GM18508 (cell line): ENCODE measurements at regions not wholly inside any gene's neighbourhood (a gene's known extent, or its start where the extent isn't known, plus 50 kb on each side); places are given as distances from the start of the nearest gene placed in this dataset.

ENCODE experiments used
- ATAC-seq: cut with Tn5 transposase; IDR thresholded peaks from one replicate; pipeline ENCODE4 v1.9.1; 2021; ENCODE audit warnings: moderate number of reproducible peaks; ENCODE audit not compliant: insufficient read depth, unreplicated experiment

DNA sequence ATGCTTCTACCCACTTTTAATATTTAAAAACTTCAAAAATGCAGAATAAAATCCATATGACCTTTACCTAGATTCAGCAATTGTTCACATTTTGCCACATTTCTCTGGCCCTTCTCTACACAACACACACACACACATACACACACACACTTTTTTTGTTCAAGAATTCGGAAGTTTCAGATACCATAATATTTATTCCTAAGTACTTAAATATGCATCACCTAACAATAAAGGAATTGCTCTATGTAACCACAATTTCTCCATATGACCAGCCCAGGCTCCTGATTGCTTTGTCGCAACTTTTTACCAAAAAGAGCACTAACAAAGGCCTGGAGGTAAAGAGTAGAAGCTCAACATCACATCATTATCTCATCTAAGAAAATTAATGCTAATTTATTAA is 106.6 kb downstream of the FAS start:
- ATAC-seq, result no peak

- ATAC-seq, result no peak
These were observed 105.2 kb downstream of the FAS start for GRCh38 chr10:89095701-89096391.

GRCh38 chr10:89093728-89094127 is 103.1 kb downstream of the FAS start:
- ATAC-seq, result no peak

DNA sequence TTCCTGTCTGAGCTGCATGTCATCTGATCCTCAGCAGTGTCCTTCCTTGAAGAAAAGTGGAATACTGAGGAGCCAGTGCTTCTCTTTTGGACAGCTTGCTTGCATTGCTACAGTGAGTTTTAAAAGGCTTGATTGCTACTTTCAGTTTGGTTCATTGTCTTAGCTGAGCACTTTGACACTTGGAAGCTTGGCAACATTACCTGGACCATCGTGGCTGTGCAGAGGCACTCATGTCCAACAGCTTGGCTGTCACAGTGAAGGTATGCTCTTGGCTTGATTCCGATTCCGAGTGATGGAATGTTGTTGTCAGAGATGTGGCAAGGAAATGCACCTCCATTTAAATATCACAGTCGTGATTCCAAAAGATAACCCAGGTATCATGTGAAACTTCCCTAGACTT is 102.4 kb downstream of the FAS start:
- ATAC-seq, result no peak

GRCh38 chr10:89092439-89092838 is 101.8 kb downstream of the FAS start:
- no peak for ATAC-seq

DNA sequence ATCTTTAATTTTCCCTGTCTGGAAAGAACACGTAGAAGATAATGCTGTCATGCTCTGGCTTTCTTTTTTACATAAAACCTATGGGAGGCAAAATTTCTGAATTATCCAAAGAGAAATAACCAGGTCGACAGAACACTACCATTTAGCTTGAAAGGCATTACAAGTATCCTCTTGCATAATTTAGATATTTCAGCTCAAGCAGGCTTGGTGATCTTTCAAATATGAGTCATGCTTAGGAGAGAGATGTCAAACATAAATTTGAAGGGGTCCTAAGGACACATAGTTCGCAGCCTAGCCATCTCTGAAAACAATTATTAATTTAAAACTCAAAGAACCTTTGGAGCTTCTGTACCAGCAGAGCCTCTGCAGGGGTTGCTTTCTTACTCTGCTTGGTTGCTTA is 100.9 kb downstream of the FAS start:
- ATAC-seq, result no peak

DNA sequence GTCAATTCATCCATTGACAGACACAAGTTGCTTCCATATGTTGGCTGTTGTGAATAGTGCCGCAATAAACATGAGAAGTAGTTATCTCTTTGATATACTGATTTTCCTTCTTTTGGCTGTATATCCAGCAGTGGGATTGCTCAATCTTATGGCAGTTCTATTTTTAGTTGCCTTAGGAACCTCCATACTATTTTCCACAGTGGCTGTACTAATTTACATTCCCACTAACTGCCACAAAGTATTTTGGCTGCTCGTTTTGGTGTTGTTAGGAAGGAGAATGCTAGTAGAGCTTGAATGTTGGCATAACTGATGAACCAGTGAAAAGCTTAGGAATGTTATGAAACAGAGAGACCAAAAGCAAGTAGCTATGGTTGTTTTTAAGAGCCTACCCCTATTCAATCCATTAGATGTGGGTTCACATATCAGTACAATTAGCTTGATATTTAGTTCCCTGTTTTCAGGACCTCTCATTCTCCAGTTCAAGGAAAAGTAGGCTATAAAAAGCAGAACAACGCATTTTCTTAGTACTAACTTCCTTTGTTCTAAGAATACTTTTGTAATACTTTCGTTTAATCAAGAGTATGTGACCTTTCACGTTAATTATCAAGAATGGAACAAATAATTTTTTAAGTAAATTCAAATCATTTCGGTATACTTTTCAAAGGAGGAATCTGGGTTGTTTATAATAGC is 100.3 kb downstream of the FAS start:
- no peak for ATAC-seq

- no peak for ATAC-seq
These were observed 96.4 kb downstream of the FAS start for GRCh38 chr10:89086801-89087521.

DNA sequence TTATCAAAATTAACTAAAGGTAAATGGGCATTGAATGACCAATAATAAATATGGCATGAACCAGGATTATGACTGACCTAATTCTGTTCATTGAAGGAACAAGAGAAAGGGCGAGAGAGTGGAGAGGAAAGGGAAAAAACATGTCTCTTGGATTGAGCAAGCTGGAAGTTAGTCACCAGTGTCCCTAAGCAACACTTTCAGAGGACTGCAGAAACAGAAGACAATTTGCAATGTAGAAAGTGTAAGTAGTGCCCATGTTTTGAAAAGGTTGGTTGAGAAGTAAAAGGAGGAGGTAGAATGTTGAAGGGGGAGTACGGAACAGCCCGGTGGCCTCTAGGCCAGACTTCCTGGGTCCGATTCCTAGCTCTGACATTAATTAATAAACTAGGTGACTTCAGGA is 94.6 kb downstream of the FAS start:
- no peak for ATAC-seq

- no peak for ATAC-seq
These were observed 91.5 kb downstream of the FAS start for GRCh38 chr10:89082086-89082485.

- ATAC-seq, result no peak
These were observed 90.1 kb downstream of the FAS start for GRCh38 chr10:89080660-89081059.

GRCh38 chr10:89079961-89080360 is 89.4 kb downstream of the FAS start:
- no peak for ATAC-seq

- ATAC-seq, result no peak
These were observed 88.4 kb downstream of the FAS start for GRCh38 chr10:89078724-89079672.

DNA sequence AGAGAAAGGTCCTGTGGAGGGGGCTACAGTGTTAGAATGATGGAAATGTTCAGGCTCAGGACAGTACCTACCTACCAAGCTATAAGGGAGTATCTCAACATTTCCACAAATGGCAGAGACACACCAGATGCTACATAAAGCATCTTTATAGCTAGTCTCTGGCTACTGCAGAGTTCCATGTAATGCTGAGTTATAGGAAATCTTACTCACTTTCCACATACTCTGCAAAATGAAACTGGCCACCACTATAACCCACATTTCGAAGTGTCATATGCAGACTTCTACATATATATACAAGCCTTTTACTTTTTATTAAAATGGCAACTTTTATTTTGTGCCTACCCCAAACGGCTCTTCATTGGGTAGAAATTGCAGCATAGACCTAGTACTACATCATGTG is 85.5 kb downstream of the FAS start:
- ATAC-seq, result no peak

DNA sequence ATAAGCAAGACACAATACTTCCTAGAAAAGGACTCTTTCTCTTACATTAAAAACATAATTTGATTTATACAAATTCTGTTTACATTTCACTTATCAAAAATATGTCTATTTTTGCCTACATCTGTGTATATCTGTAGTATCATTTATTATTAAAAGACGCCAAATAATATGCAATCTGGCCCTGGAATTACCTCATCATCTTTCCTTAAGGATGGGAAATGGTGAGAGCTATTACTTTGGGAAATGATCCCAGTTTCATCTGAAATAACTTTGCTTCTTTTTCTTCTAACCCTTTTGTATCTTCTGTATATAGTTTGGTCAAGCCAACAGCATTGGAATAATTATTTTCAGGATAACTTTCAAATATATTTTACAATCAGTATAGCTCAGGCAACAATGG is 85.0 kb downstream of the FAS start:
- ATAC-seq, result no peak

DNA sequence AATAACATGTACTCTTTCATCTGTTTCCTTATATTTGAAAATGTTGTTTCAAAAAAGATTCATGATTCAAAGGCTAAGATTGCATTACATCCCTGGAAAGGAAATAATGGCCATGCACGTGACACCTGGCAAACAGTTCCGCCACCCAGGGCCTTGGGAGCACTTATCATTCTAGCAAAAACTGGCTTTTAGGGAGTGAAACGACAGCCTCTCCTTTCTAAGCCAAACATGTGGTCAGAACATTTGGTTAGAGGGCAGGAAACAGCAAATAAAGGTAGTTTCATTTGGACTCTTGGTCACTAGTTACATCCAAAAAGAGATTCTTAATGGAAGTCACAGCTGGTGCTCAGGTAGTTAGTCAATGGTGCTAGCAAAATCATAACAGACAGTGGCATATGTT is 83.5 kb downstream of the FAS start:
- ATAC-seq, result no peak

DNA sequence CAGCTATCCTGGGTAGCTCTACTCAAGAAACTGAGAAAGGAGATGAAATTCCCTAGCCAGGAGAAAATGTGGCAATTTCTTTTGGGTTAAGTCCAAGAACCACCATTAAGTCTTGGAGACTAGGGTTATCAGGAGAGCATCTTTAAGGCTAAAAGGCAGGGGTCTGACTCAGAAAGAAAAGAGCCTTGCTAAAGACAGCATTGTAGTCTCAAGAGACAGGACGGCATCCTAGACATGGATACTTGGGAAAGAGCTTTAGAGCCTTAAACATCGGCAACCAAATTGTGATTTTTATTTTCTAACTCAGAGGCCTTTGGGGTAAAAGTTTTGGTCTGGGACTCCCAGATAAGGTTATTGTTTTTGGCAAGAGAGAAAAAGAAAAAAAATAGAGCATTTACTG is 83.1 kb downstream of the FAS start:
- ATAC-seq, result no peak

GRCh38 chr10:89069589-89069988 is 79.0 kb downstream of the FAS start:
- ATAC-seq, result no peak
